ENCODE measurements at regions not wholly inside any gene's neighbourhood (a gene's known extent, or its start where the extent isn't known, plus 50 kb on each side); places are given as distances from the start of the nearest gene placed in this dataset.
"Not testable (repeated sequence)": the region's sequence is repeated elsewhere in the genome, so short reads cannot be mapped to it uniquely, and the experiment has no call there.

DNA sequence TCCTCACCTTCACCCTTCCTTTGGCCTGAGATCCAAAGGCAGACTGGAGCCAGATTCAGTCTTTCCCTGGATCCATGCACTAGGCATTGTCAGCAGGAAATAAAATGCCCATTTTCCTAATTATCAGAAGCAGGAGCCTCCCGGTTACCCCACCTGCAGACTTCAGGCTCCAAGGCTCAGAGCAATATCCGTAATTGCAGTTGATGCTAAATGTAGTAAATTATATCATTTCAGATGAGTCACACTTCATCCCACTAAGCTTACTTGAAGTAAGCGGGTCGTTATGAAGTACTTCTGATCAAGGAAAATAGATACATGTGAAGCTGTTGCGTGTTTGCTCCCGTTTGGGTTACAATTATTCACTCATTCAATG, 110.7 kb upstream of the SFSWAP start:
- H3K9me3 ChIP-seq (ENCODE audit: low read length) = no peaks in the 10 kb centered on the region
- H3K79me2 ChIP-seq (ENCODE audit: insufficient read depth, low read length) = no peaks in the 10 kb centered on the region
- H3K4me3 ChIP-seq (ENCODE audit: low read depth, low read length, poor library complexity, severe bottlenecking) = no peak overlapping the region
- H3K27ac ChIP-seq (ENCODE audit: low read depth, low read length, poor library complexity, severe bottlenecking) = no peak overlapping the region
- TF ChIP-seq EZH2 (IDR thresholded peaks at IDR 0.05; ENCODE audit: borderline replicate concordance, low read length) = no peak
- TF ChIP-seq, protein P1, sequence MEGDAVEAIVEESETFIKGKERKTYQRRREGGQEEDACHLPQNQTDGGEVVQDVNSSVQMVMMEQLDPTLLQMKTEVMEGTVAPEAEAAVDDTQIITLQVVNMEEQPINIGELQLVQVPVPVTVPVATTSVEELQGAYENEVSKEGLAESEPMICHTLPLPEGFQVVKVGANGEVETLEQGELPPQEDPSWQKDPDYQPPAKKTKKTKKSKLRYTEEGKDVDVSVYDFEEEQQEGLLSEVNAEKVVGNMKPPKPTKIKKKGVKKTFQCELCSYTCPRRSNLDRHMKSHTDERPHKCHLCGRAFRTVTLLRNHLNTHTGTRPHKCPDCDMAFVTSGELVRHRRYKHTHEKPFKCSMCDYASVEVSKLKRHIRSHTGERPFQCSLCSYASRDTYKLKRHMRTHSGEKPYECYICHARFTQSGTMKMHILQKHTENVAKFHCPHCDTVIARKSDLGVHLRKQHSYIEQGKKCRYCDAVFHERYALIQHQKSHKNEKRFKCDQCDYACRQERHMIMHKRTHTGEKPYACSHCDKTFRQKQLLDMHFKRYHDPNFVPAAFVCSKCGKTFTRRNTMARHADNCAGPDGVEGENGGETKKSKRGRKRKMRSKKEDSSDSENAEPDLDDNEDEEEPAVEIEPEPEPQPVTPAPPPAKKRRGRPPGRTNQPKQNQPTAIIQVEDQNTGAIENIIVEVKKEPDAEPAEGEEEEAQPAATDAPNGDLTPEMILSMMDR (IDR thresholded peaks at IDR 0.05; ENCODE audit: low read length) = no peak
- H3K27me3 ChIP-seq (ENCODE audit: insufficient read depth, low read length) = no peaks in the 10 kb centered on the region; the same call in none of the 2 replicates
- H2AFZ ChIP-seq (ENCODE audit: low read length) = no peak overlapping the region
- H3K9me2 ChIP-seq (ENCODE audit: low read depth, low read length) = no peaks in the 10 kb centered on the region
- no peak overlapping the region for H3K4me2 ChIP-seq (ENCODE audit: low read length)
- H3K36me3 ChIP-seq (ENCODE audit: insufficient read depth, low read length) = no peaks in the 10 kb centered on the region
- H3F3A ChIP-seq (ENCODE audit: insufficient read depth, low read length) = no peaks in the 10 kb centered on the region
- no peaks in the 10 kb centered on the region for H3K4me1 ChIP-seq (ENCODE audit: insufficient read depth, low read length, severe bottlenecking)
- H3K9ac ChIP-seq (ENCODE audit: low read length) = no peak overlapping the region
- H4K20me1 ChIP-seq (ENCODE audit: insufficient read depth, low read length) = no peaks in the 10 kb centered on the region

DNA sequence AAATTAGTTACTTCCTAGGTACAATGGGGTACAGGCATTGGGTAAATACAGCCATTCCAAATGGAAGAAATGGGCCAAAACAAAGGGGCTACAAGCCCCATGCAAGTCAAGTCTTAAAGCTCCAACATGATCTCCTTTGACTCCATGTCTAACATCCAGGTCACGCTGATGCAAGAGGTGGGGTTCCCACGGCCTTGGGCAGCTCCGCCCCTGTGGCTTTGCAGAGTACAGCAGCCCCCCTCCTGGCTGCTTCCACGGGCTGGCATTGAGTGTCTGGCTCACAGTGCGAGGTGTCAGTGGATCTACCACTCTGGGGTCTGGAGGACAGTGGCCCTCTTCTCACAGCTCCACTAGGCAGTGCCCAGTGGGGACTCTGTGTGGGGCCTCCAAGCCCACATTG, 109.4 kb upstream of the SFSWAP start:
- H3K4me1 ChIP-seq (ENCODE audit: insufficient read depth, low read length, severe bottlenecking); H3K9me2 ChIP-seq (ENCODE audit: low read depth, low read length); H2AFZ ChIP-seq (ENCODE audit: low read length); H3K9ac ChIP-seq (ENCODE audit: low read length); H3K4me2 ChIP-seq (ENCODE audit: low read length); H3K27me3 ChIP-seq (ENCODE audit: insufficient read depth, low read length); H4K20me1 ChIP-seq (ENCODE audit: insufficient read depth, low read length); H3K27ac ChIP-seq (ENCODE audit: low read depth, low read length, poor library complexity, severe bottlenecking); H3K36me3 ChIP-seq (ENCODE audit: insufficient read depth, low read length); H3F3A ChIP-seq (ENCODE audit: insufficient read depth, low read length); H3K9me3 ChIP-seq (ENCODE audit: low read length); H3K79me2 ChIP-seq (ENCODE audit: insufficient read depth, low read length); H3K4me3 ChIP-seq (ENCODE audit: low read depth, low read length, poor library complexity, severe bottlenecking): not testable (repeated sequence)

DNA sequence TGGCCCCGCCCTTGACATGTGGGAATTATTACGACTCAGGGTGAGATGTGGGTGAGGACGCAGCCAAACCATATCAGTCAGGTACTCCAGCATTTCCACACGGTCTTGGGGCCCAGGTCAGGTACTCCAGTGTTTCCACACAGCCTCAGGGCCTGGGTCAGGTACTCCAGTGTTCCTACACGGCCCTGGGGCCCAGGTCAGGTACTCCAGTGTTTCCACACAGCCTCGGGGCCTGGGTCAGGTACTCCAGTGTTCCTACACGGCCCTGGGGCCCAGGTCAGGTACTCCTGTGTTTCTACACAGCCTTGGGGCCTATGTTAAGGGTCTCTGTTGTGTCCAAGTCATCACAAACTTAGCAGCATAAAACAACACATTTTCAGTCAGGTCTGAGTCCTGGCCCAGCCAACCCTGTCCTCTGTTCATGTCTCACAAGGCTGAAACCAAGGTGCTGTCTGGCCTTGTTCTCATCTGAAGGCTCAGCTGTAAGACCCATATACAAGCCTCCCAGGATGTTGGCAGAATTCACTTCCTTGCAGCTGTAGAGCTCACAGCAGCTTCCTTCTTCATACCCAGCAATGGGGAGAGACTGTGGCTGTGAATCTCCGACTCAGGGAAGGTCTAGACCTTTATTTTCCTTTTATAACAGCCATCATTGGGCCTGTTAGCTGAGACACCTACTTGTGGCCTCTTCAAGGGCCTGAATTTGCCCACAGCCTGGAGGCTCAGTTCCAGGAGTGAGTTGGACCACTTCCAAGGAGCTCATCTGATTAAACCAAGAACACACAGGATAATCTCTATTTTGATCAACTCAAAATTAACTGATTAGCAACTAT, 107.6 kb upstream of the SFSWAP start:
- no peak overlapping the region for H3K4me2 ChIP-seq (ENCODE audit: low read length)
- no peak overlapping the region for H3K4me3 ChIP-seq (ENCODE audit: low read depth, low read length, poor library complexity, severe bottlenecking)
- H2AFZ ChIP-seq (ENCODE audit: low read length) = no peak overlapping the region
- no peaks in the 10 kb centered on the region for H3K4me1 ChIP-seq (ENCODE audit: insufficient read depth, low read length, severe bottlenecking)
- H3K27ac ChIP-seq (ENCODE audit: low read depth, low read length, poor library complexity, severe bottlenecking) = no peak overlapping the region
- no peaks in the 10 kb centered on the region for H4K20me1 ChIP-seq (ENCODE audit: insufficient read depth, low read length)
- no peaks in the 10 kb centered on the region for H3K9me2 ChIP-seq (ENCODE audit: low read depth, low read length)
- no peaks in the 10 kb centered on the region for H3K9me3 ChIP-seq (ENCODE audit: low read length)
- H3F3A ChIP-seq (ENCODE audit: insufficient read depth, low read length) = no peaks in the 10 kb centered on the region
- H3K27me3 ChIP-seq (ENCODE audit: insufficient read depth, low read length) = no peaks in the 10 kb centered on the region; the same call in none of the 2 replicates
- H3K36me3 ChIP-seq (ENCODE audit: insufficient read depth, low read length) = no peaks in the 10 kb centered on the region
- no peak for TF ChIP-seq EZH2 (IDR thresholded peaks at IDR 0.05; ENCODE audit: borderline replicate concordance, low read length)
- TF ChIP-seq, protein P1 (IDR thresholded peaks at IDR 0.05; ENCODE audit: low read length) = no peak
- H3K9ac ChIP-seq (ENCODE audit: low read length) = no peak overlapping the region
- H3K79me2 ChIP-seq (ENCODE audit: insufficient read depth, low read length) = no peaks in the 10 kb centered on the region

All from OCI-LY1 (cell line).